Thyroid gland (tissue), 4 donors: ENCODE measurements at regions not wholly inside any gene's neighbourhood (a gene's known extent, or its start where the extent isn't known, plus 50 kb on each side); places are given as distances from the start of the nearest gene placed in this dataset.

Experiments
- DNase-seq, 2 donors: peaks; one replicate each; pipeline ENCODE4 v3.0.0-alpha.2; 2019
- H3K27ac ChIP-seq, 3 donors: fragments of 200-600 bp; sonication (generic); 1 replicate in 2 of 3; 2 replicates in 1 of 3; pipeline ENCODE4 v1.5.1; 2016 to 2019; ENCODE audit warnings: mild to moderate bottlenecking in 1 of 3, moderate library complexity in 1 of 3
- H3K27me3 ChIP-seq: fragments of 200-600 bp; sonication (generic); one replicate; pipeline ENCODE4 v1.5.1; 2019
- H3K36me3 ChIP-seq, 2 donors: fragments of 200-600 bp; sonication (generic); one replicate each; pipeline ENCODE4 v1.5.1; 2016 to 2019
- H3K4me1 ChIP-seq, 2 donors: fragments of 200-600 bp; sonication (generic); one replicate each; pipeline ENCODE4 v1.5.1; 2017 to 2019
- H3K4me3 ChIP-seq, 3 donors: fragments of 200-600 bp; sonication (generic); replicated peaks in 1 of 3; 1 replicate in 2 of 3; 2 replicates in 1 of 3; pipeline ENCODE4 v1.5.1; 2016; ENCODE audit warnings: mild to moderate bottlenecking in 1 of 3
- H3K9me3 ChIP-seq: fragments of 200-600 bp; sonication (generic); one replicate; pipeline ENCODE4 v1.5.1; 2017
- CTCF ChIP-seq, 6 experiments: fragments of 200-600 bp in 3 of 6; fragments of 450-650 bp in 3 of 6; sonication (generic) in 3 of 6; IDR thresholded peaks; one replicate each; pipeline ENCODE4 v1.5.1; 2016 to 2019; ENCODE audit warnings: antibody characterized with exemption in 6 of 6, mild to moderate bottlenecking in 2 of 6, inconsistent platforms in 1 of 6, moderate library complexity in 1 of 6
- POLR2A ChIP-seq, 2 donors: fragments of 450-650 bp; IDR thresholded peaks; one replicate each; pipeline ENCODE4 v1.6.1; 2017; ENCODE audit warnings: antibody characterized with exemption in 2 of 2, mild to moderate bottlenecking in 2 of 2, moderate library complexity in 1 of 2
- WGBS, 2 donors: methylation state at CpG; one replicate each; pipeline ENCODE4 v1.1.5; 2017; 5-methylcytosine and 5-hydroxymethylcytosine counted together
- intact Hi-C: fragments of 100-400 bp; cut with DNase I; formaldehyde crosslinking; loops from one replicate; pipeline ENCODE4 v1.15.1; 2023

GRCh38 chr3:39558775-39559306, 91.4 kb downstream of the MOBP start:
- Histone ChIP-seq H3K9me3 (no peaks in the 10 kb centered on the region), H3K27ac (no peak overlapping the region), H3K4me3 (no peak overlapping the region), H3K4me1 (no peaks in the 10 kb centered on the region), H3K27me3 (no peaks in the 10 kb centered on the region), H3K36me3 (no peaks in the 10 kb centered on the region)
- intact Hi-C loops = no loop called here
- 92 to 95% methylated on average over 3 of the region's 3 CpGs for WGBS, 2 donors
- TF ChIP-seq CTCF (IDR thresholded peaks at IDR 0.05) (no peak), POLR2A (IDR thresholded peaks at IDR 0.05) (no peak)
- DNase-seq = no peak

DNA sequence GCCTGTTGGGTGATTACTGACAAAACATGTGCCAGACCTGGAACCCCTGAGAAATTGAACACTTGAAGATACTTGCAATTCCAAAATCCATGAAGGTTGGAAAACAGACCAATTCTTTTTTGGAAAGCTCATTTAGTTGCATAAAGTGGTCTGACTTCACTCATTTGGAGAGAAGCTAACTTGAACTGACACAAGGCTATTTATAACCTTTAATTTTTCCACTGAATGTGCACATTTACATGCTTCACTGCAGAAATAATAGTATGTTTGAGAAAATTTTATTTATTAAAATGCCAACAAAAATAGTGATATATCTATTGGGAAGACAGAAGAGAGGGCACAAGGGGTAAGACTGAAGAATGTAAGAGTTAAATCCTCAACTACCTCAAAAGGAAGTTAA, 92.1 kb downstream of the MOBP start:
- H3K36me3 ChIP-seq = no peaks in the 10 kb centered on the region
- no peak overlapping the region for H3K27ac ChIP-seq
- no peaks in the 10 kb centered on the region for H3K9me3 ChIP-seq
- no peaks in the 10 kb centered on the region for H3K27me3 ChIP-seq
- intact Hi-C loops = no loop called here
- no peak overlapping the region for H3K4me3 ChIP-seq
- DNase-seq = no peak
- no peaks in the 10 kb centered on the region for H3K4me1 ChIP-seq
- no peak for TF ChIP-seq POLR2A (IDR thresholded peaks at IDR 0.05)
- TF ChIP-seq CTCF (IDR thresholded peaks at IDR 0.05) = no peak

DNA sequence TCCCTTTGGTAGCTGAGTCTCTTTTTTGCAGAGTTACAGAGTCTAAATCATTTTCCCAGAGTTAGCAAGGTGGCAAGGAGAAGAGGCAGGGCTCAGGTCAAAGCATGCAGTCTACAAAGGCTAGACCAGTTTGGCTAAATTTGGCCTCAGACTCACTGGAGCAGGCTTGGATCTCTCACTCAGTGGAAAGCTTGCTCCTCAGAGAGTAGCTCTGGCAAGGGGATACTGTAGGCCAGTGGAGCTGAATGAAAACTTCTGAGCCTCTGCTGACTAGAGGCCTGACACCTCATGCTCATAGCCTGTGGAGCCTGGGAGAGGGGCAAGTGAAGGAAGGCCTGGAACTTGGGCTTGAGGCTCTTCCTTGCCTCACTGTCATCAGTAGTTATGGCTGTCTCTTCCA, 101.0 kb downstream of the MOBP start:
- no peaks in the 10 kb centered on the region for H3K4me1 ChIP-seq
- H3K36me3 ChIP-seq = no peaks in the 10 kb centered on the region
- H3K4me3 ChIP-seq = no peak overlapping the region
- intact Hi-C loops = no loop called here
- no peak overlapping the region for H3K27ac ChIP-seq
- DNase-seq = no peak
- no peaks in the 10 kb centered on the region for H3K9me3 ChIP-seq
- TF ChIP-seq POLR2A (IDR thresholded peaks at IDR 0.05) (no peak), CTCF (IDR thresholded peaks at IDR 0.05) (no peak)
- H3K27me3 ChIP-seq = no peaks in the 10 kb centered on the region

DNA sequence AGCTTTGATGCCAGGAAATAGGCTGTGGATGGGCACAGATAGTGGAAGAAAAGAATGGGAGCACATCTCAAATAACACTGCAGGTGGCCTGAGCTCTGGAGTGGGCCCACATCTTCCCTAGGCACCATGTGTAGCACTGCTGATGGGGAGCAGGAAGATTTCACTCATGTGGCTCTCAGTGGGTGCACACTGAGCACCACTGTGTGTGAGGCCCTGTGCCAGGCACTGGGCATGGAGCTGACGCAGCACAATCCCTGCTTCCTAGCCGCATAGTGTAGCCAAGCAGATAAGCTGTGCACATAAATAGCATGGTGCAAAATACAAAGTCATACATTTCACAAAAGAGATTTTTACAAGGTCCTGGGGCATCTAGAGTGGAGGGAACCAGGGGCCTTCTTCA, 101.6 kb downstream of the MOBP start:
- Histone ChIP-seq H3K4me1 (no peaks in the 10 kb centered on the region), H3K9me3 (no peaks in the 10 kb centered on the region), H3K27ac (no peak overlapping the region), H3K36me3 (no peaks in the 10 kb centered on the region), H3K4me3 (no peak overlapping the region), H3K27me3 (no peaks in the 10 kb centered on the region)
- intact Hi-C loops = no loop called here
- WGBS, 2 donors = 94 to 100% methylated on average over 2 of the region's 2 CpGs
- no peak for TF ChIP-seq POLR2A (IDR thresholded peaks at IDR 0.05)
- TF ChIP-seq CTCF (IDR thresholded peaks at IDR 0.05) = no peak
- no peak for DNase-seq

DNA sequence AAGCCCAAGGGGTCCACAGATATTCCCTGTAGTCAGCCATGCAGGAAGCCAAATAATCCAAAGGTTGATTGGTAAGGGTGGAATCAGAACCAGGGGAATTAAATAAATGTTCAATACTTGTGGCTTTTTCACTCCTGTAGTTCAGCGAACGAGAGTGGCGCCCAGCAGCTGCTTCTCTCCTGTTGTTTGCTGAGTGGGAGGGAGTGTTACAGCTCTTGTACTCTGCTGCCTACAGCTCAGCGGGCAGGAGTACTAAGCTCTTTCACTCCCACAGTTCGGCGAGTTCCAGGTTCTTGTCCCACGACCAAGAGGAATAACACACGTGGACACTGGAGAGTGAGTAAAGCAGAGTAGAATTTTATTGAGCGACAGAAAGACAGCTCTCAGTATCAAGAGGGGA, 105.9 kb downstream of the MOBP start:
- H3K27me3 ChIP-seq = no peaks in the 10 kb centered on the region
- TF ChIP-seq CTCF (IDR thresholded peaks at IDR 0.05) (no peak), POLR2A (IDR thresholded peaks at IDR 0.05) (no peak)
- H3K36me3 ChIP-seq = no peaks in the 10 kb centered on the region
- H3K9me3 ChIP-seq = no peaks in the 10 kb centered on the region
- no peaks in the 10 kb centered on the region for H3K4me1 ChIP-seq
- no peak overlapping the region for H3K27ac ChIP-seq
- DNase-seq = no peak
- 72 to 84% methylated on average over 9 of the region's 9 CpGs for whole genome bisulfite sequencing, 2 donors
- H3K4me3 ChIP-seq = no peak overlapping the region
- intact Hi-C loops = no loop called here
